Heart left ventricle (tissue), 16 donors: ENCODE measurements at regions not wholly inside any gene's neighbourhood (a gene's known extent, or its start where the extent isn't known, plus 50 kb on each side); places are given as distances from the start of the nearest gene placed in this dataset.

Source experiments
- ATAC-seq, 4 donors: fragments of 200-7000 bp; cut with Tn5 transposase; one replicate each; pipeline ENCODE4 v1.9.1; 2020 to 2022; ENCODE audit warnings: moderate library complexity in 4 of 4, mild to moderate bottlenecking in 3 of 4, moderate number of reproducible peaks in 1 of 4
- DNase-seq, 5 donors: peaks; one replicate each; pipeline ENCODE4 v3.0.0-alpha.2; 2020
- H3K27ac ChIP-seq, 12 donors: fragments of 200-600 bp; sonication (generic) in 4 of 12; one replicate each; pipeline versions ENCODE4 v1.5.0 to v1.8.0; 2016 to 2022; ENCODE audit warnings: mild to moderate bottlenecking in 2 of 12
- H3K27me3 ChIP-seq, 9 donors: fragments of 200-600 bp; sonication (generic) in 2 of 9; one replicate each; pipeline versions ENCODE4 v1.5.1 to v1.8.0; 2016 to 2022; ENCODE audit warnings: mild to moderate bottlenecking in 3 of 9
- H3K36me3 ChIP-seq, 9 donors: fragments of 200-600 bp; sonication (generic) in 2 of 9; one replicate each; pipeline versions ENCODE4 v1.5.0 to v1.8.0; 2018 to 2022; ENCODE audit warnings: mild to moderate bottlenecking in 2 of 9
- H3K4me1 ChIP-seq, 12 donors: fragments of 200-600 bp; sonication (generic) in 4 of 12; one replicate each; pipeline versions ENCODE4 v1.5.0 to v1.8.0; 2016 to 2022; ENCODE audit warnings: mild to moderate bottlenecking in 3 of 12
- H3K4me3 ChIP-seq, 12 donors: fragments of 200-600 bp; sonication (generic) in 4 of 12; one replicate each; pipeline versions ENCODE4 v1.5.0 to v1.8.0; 2017 to 2022; ENCODE audit warnings: mild to moderate bottlenecking in 9 of 12, moderate library complexity in 4 of 12
- H3K9me3 ChIP-seq, 12 donors: fragments of 200-600 bp; sonication (generic) in 4 of 12; one replicate each; pipeline versions ENCODE4 v1.5.0 to v1.8.0; 2016 to 2022; ENCODE audit warnings: mild to moderate bottlenecking in 1 of 12
- CTCF ChIP-seq, 12 donors: fragments of 200-600 bp; sonication (generic) in 4 of 12; IDR thresholded peaks; one replicate each; pipeline versions ENCODE4 v1.5.0 to v1.8.0; 2018 to 2022; ENCODE audit warnings: antibody characterized with exemption in 12 of 12, mild to moderate bottlenecking in 5 of 12
- POLR2A ChIP-seq, 2 donors: fragments of 450-650 bp; IDR thresholded peaks; one replicate each; pipeline ENCODE4 v1.6.1; 2017; ENCODE audit warnings: antibody characterized with exemption in 2 of 2, mild to moderate bottlenecking in 2 of 2, moderate library complexity in 2 of 2
- WGBS, 4 donors: extraction: QIAGEN DNeasy Blood & Tissue Kit in 2 of 4; methylation state at CpG; one replicate each; pipeline versions ENCODE4 v1.1.5 to v1.1.7; 2013 to 2018; 5-methylcytosine and 5-hydroxymethylcytosine counted together
- intact Hi-C, 10 donors: fragments of 100-400 bp; cut with DNase I; formaldehyde crosslinking; loops; one replicate each; pipeline versions ENCODE4 v1.11.1 to v1.14.2; 2022
- donor health status: ischemic (EF 13 %, LVEDD 7.1; RV severe dilation, severe dysfunction).
- donor health status: healthy with polysubstance abuse.
- donor health status: DM: no; HTN: yes; CAD: no.
- donor health status: DM: no; HTN: no; CAD: no.
- donor health status: ischemic (EF 25% LVEDD 6.9; RV normal size, moderate dysfunction).
- donor health status: ischemic (EF 25% LVEDD 5.7; RV mildly dilated, moderate dysfunction).
- donor health status: healthy.
- donor health status: DM: yes; HTN: yes; CAD: no.
- donor health status: ischemic (EF 35%, LVEDD 5.7; RV mildly dilated, moderate dysfunction).
- donor health status: nonischemic (EF 11% LVEDD 7.7; RV severe dilation, severe dysfunction).
- donor health status: DM: yes; HTN: yes; CAD: no.
- donor health status: PGD.
- donor health status: ischemic (EF 29% LVEDD 5.4; RV normal size, mild dysfunction).
- donor health status: nonischemic (EF 23%, LVEDD 6.1; RV moderate dilation, normal function).

GRCh38 chr11:116250155-116250554 lies 522.6 kb downstream of the BUD13 start:
- ATAC-seq = no peak
- no peak for DNase-seq
- Histone ChIP-seq H3K9me3 (no peaks in the 10 kb centered on the region), H3K4me1 (no peaks in the 10 kb centered on the region), H3K27me3 (peaks cover 0 to 3% (median 0%) of the 10 kb centered on the region in 9 donors), H3K4me3 (no peak overlapping the region), H3K27ac (no peak overlapping the region), H3K36me3 (no peaks in the 10 kb centered on the region)
- no peak for TF ChIP-seq CTCF (IDR thresholded peaks at IDR 0.05)
- TF ChIP-seq POLR2A (IDR thresholded peaks at IDR 0.05) = no peak
- intact Hi-C loops = no loop called here
- WGBS, 4 donors = 85 to 98% (median 92%) methylated on average over 7 of the region's 7 CpGs

DNA sequence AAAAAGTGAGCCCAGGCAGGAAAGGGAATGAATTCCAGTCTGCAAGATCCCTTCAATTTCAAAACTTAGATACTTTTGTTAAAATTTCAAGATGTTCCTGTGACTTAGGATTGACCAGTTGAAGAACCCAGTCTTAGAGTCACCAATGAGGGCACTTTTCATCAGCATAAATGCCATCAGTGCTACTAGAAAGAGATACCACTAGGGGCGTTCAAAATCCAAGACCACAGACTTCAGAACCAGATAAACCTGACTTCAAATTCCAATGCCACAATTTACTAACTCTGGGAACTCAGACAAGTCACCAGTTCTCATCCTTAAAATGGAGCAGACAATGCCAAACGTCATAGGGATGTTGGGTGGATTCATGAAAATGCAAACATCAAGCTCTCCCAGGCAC lies 523.2 kb downstream of the BUD13 start:
- Histone ChIP-seq H3K27ac (no peak overlapping the region), H3K36me3 (no peaks in the 10 kb centered on the region), H3K27me3 (peaks cover 0 to 3% (median 0%) of the 10 kb centered on the region in 9 donors), H3K4me3 (no peak overlapping the region), H3K4me1 (no peaks in the 10 kb centered on the region), H3K9me3 (no peaks in the 10 kb centered on the region)
- 76 to 80% (median 79%) methylated on average over 2 of the region's 2 CpGs for WGBS, 4 donors
- no peak for DNase-seq
- no peak for TF ChIP-seq POLR2A (IDR thresholded peaks at IDR 0.05)
- no peak for TF ChIP-seq CTCF (IDR thresholded peaks at IDR 0.05)
- no peak for ATAC-seq
- intact Hi-C loops = no loop called here

GRCh38 chr11:116244889-116245288 lies 527.9 kb downstream of the BUD13 start:
- no peak overlapping the region for H3K27ac ChIP-seq
- H3K4me3 ChIP-seq = no peak overlapping the region
- 86 to 90% (median 87%) methylated on average over 4 of the region's 4 CpGs for WGBS, 4 donors
- TF ChIP-seq CTCF (IDR thresholded peaks at IDR 0.05) = no peak
- TF ChIP-seq POLR2A (IDR thresholded peaks at IDR 0.05) = no peak
- intact Hi-C loops = no loop called here
- H3K9me3 ChIP-seq = no peaks in the 10 kb centered on the region
- no peak for DNase-seq
- H3K27me3 ChIP-seq = peaks cover 0 to 3% (median 0%) of the 10 kb centered on the region in 9 donors
- H3K36me3 ChIP-seq = no peaks in the 10 kb centered on the region
- H3K4me1 ChIP-seq = no peaks in the 10 kb centered on the region
- no peak for ATAC-seq

DNA sequence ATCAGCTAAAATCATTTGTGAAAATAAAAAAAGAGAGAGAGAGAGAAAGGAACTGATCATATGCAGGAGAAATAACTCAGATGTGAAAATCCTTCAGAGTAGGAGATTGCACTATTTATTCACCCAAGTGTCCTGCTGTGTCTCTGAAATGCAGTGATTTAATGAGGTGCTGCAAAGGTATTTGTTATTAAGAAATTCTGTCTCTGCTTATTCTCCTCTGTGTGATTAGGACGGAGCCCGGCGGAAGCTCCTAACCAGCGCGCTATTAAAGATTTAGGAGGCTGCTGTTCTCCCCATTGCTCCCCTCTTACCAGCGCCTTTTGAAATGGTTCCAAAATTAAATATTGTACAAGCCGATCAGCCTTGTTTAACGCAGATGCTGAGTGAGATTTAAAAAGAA lies 528.3 kb downstream of the BUD13 start:
- no peaks in the 10 kb centered on the region for H3K9me3 ChIP-seq
- 72 to 87% (median 83%) methylated on average over 8 of the region's 8 CpGs for WGBS, 4 donors
- no peak for ATAC-seq
- no peak for DNase-seq
- no peaks in the 10 kb centered on the region for H3K4me1 ChIP-seq
- intact Hi-C loops = no loop called here
- H3K36me3 ChIP-seq = no peaks in the 10 kb centered on the region
- no peak for TF ChIP-seq POLR2A (IDR thresholded peaks at IDR 0.05)
- no peak for TF ChIP-seq CTCF (IDR thresholded peaks at IDR 0.05)
- H3K27me3 ChIP-seq = peaks cover 0 to 3% (median 0%) of the 10 kb centered on the region in 9 donors
- no peak overlapping the region for H3K4me3 ChIP-seq
- H3K27ac ChIP-seq = no peak overlapping the region
